NCI-H128 (cell line): ENCODE measurements at regions not wholly inside any gene's neighbourhood (a gene's known extent, or its start where the extent isn't known, plus 50 kb on each side); places are given as distances from the start of the nearest gene placed in this dataset.

ENCODE experiments used
- DNase-seq: peaks from one replicate; lab custom pipeline; 2025; ENCODE audit not compliant: unreplicated experiment; lab: John Stamatoyannopoulos, UW

- DNase-seq: no peak
Measured at GRCh38 chr18:24975496-24976372, 376.2 kb downstream of the ZNF521 start.

- no peak for DNase-seq
Measured at GRCh38 chr18:24976502-24976901, 375.5 kb downstream of the ZNF521 start.

GRCh38 chr18:24979235-24979634, 372.7 kb downstream of the ZNF521 start:
- no peak for DNase-seq

GRCh38 chr18:24982831-24983230, 369.1 kb downstream of the ZNF521 start:
- no peak for DNase-seq

DNA sequence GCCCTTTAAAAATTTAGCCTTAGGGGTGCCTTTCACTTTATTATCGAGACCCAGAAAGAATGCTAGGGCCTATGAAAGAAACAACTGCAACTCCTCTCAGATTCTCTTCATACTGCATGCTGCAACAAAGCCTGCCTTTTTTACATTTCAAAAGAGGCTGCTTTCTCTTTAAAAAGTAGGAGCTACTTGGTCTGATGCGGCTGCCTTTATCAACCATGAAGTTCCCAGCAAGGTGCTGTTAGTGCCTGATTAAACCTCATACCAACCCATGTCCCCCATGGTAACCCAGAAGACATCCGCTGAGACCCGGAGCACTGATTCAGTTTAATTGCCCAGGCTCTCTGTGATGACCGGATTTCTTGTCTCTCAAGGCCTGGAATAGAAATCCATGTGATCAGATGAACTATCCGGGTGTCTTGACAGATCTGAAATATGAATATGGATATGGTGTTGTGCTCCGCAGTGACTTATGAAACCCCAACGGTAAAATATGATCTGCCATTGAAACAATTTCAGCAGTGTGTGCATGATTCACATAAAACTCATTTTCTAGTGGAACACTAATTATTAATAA, 368.3 kb downstream of the ZNF521 start:
- no peak for DNase-seq

DNA sequence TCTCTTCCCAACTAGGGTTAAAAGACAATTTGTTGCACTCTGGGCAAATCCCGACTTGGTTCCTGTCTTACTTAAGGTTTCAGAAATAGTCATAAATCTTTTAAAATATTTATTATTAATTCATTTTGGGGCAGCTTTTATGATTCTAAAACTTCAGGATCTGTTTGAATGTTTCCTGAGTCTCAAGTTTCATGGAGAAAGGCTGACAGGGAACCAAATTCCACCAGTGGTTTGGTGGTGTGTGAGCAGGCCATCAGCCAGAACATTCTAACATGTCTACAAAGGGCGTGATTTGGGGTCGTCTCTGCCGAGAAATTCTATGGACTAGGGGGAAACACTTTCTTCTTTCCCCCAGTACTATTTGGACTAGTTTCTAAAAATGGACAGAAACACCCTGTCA, 366.4 kb downstream of the ZNF521 start:
- no peak for DNase-seq

DNA sequence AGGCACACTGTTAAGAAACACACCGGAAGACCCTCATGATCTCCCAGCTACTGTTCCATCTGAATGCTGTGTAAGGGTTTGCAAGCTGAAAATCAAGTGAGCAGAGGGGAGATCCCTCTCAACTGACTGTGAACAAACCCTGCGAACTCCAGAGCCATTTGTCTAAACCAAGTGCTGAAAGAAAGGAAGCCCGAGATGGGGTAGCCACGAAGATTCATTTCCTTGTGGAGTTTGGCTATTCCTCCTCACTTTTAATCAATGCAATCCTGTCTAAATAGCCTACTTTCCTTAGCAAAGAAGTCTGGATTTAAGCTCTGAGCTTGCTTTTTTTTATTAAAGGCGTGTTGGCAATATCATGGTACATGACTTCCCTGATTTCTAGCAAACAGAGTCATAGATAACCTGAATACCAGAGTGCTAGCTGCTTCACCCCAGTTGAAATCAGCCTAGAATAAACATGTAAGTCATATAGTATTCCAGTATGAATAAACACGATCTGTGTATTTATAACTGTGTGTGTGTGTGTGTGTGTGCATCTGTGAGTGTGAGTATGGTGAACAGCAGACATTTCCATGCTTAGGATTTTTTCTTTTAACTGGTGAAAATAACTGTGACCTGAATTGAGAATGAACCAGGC, 365.2 kb downstream of the ZNF521 start:
- DNase-seq: no peak

GRCh38 chr18:24987303-24988252, 364.4 kb downstream of the ZNF521 start:
- no peak for DNase-seq

GRCh38 chr18:24988253-24988840, 363.6 kb downstream of the ZNF521 start:
- DNase-seq: no peak

DNA sequence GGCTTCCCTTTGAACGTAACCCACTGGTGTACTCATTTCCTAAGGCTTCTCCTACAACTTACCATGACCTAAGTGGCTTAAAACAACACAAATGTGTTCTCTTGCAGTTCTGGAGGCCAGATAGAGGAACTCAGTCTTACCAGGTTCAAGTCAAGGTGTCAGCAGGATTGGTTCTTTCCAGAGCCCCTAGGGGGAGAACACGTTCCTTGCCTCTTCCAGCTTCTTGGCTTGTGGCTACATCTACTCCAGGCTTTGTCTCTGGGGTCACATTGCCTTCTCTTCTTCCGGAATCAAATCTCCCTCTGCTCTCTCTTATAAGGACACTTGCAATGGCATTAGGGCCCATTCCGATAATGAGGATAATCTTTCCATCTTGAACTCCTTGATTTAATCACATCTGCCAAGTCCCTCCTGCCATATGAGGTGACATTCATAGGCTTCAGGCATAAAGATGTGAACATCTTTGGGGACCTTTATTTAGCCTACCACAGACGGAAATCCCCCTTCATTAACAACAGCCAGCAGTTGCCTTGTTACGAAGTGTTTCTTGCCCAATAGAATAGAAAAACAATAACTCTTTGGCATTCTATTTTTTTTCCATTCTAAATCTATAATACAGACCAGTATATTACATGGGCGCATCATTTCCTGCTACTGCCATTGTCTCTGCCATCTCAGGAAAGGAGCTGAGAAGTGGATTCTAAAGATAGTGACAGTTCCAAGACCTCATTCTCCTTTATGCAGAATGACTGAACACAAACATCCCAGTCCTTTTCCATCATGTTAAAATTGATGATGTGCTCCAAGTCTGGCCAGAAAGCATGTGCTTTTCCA, 362.0 kb downstream of the ZNF521 start:
- no peak for DNase-seq

GRCh38 chr18:24990671-24991134, 361.3 kb downstream of the ZNF521 start:
- DNase-seq: no peak

DNA sequence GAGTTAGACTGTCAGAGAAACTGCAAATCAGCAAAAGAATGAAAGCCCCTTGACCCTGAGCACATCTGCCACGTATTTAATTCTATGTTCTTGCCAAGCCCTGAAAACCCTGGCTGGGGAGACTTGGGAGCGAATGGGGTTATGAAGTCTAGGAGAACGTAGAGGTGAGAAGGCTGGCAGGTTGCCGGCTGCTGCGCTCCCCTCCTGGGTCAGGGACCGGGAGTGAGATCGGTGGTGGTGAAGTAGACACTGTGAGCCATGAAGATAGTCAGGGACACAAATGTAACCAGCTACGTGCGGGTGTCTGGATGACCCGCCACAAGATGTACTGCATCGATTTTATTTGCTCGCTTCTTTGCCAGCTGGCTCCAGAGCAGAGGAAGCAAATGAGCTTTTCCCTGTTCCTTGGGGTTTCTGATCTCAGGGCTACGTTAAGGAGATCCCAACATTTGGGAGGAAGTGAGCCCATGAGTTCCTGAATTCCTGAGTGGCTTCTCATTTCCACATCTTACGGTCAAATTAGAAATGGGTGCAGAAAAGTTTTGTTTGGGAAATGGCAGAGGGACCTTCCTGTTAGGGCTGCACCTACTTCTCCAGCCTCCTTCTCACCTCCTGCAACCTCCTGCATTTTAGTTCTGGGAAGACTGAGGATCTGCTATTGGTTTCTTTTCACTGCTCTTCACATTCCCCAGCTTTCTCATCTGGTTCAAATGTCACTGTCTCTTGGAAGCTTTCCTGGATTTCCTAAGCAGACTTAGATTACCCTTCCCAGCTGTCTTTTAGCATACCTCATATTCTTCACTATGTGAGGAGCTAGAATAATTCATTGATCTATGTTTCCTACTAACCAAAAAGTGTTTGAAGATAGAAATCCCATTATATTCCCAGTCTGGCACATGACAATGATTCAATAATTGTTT, 360.6 kb downstream of the ZNF521 start:
- DNase-seq: no peak

GRCh38 chr18:24992491-24992890, 359.5 kb downstream of the ZNF521 start:
- DNase-seq: no peak

GRCh38 chr18:24993628-24994027, 358.3 kb downstream of the ZNF521 start:
- DNase-seq: no peak

GRCh38 chr18:24995056-24995455, 356.9 kb downstream of the ZNF521 start:
- DNase-seq: no peak

DNA sequence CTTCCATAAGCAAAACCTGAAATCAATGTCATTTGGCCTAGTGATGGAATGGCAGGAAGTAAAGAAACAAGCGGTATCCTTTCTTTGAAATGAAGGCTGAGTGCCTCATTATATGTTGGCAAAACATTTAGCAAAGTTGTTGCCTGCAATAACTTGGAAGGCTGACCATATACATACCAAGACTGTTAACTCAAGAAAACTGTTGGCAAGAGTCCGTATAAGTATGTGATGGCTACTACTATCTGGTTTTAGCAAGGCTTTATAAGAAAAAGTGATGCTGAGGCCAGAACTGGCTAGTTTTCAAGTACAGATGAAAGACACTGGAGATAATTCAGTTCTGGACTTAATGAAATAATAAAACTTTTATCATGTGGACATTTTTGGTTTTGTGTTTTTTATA, 356.2 kb downstream of the ZNF521 start:
- no peak for DNase-seq

- no peak for DNase-seq
Measured at GRCh38 chr18:24999650-25000267, 352.2 kb downstream of the ZNF521 start.

DNA sequence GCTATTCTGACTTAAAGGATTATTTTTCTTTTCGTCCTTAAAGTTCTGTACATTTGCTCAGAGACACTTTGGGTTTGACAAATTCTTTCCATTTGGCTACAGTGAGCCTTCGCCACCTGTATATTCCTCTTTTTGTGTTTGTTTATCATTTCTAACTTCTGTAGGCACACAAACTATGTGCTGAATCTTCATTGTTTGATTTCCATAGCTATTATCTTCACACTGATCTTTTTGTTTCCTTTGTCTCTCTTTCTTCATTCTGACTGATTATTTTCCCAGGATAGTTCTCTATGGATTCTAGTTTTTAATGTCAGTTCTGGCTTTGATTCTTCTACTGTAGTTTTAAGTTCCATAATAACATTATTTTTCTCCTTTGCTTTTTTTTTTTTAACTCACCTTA, 350.2 kb downstream of the ZNF521 start:
- DNase-seq: no peak
